AG08395 (cell line): ENCODE measurements at regions not wholly inside any gene's neighbourhood (a gene's known extent, or its start where the extent isn't known, plus 50 kb on each side); places are given as distances from the start of the nearest gene placed in this dataset.

Experiments used
- DNase-seq: peaks from one replicate; pipeline ENCODE4 v3.0.0; 2012; ENCODE audit warnings: mixed read lengths, low spot score

DNA sequence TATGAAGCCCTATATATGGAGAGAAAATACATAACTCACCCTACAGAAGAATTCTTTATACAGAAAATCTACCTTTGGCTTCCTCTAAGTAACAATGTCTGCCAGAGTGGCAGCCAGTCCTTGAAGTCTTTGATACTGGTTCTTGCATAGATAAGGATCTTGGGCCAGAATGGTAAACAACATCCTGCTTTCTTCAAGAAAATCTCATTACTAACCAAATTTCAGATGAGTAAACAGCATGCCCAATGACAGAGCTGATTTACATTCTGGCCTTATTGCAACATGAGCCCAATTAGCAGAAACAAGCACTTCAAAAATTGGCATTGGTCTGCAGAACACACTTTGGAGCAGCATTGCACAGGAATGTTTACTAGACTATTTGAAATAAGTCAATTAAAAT, 336.5 kb upstream of the ST6GAL2 start:
- no peak for DNase-seq

DNA sequence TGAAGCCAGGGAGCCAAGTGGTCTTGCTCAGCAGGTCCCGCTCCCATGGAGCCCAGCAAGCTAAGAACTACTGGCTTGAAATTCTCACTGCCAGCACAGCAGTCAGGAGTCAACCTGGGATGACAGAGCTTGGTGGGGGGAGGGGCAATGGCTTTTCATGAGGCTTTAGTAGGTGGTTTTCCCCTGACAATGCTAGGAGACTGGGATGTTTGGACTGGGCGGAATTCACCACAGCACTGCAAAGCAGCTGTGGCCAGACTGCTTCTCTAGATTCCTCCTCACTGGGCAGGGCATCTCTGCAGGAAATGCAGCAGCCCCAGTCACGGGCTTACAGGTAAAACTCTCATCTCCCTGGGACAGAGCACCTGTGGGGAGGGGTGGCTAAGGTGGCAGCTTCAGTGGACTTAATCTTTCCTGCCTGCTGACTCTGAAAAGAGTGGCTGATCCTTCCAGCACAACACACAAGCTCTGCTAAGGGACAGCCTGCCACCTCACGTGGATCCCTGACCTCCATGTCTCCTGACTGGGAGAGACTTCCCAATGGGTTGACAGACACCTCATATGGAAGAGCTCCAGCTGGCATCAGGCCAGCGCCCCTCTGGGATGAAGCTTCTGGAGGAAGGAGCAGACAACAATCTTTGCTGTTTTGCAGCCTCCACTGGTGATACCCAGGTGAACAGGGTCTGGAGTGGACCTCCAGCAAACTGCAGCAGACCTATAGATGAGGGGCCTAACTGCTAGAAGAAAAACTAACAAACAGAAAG, 349.7 kb upstream of the ST6GAL2 start:
- DNase-seq: no peak

DNA sequence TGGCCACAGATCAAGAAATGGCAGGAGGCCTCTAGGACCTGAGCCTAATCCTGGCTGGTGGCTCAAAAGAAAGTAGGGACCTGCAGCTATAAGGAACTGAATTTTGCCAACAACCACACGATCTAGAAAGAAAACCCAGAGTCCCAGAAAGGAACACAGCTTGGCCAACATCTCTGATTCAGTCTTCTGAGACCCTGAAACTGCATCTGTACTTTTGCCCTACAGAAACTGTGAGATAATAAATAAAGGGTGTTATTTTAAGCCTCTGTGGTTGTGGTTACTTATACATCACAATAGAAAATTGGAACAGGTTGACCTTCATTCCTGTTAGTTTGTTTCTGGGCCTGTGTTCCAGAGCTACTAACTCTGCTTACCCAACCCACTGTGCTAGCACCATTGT, 356.8 kb upstream of the ST6GAL2 start:
- no peak for DNase-seq

DNA sequence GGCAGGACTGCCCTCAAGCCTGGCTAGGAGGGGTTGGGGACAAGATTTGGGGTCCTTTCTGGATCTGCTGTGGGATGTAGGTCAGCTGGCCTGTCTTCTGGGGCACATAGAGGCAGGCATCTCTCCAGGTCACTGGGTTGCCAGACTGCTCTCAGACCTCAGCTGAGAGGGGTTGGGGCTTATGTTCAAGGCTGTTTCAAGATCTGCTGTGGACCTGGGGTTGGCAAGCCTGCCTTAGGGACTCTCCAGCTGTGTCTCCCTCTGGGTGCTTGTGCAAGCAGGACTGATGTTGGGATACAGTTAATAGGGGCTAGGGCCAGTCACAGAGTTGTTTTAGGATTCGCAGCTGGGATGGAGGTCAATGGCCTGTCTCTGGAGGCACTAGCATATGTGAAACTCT, 363.0 kb upstream of the ST6GAL2 start:
- DNase-seq: no peak

DNA sequence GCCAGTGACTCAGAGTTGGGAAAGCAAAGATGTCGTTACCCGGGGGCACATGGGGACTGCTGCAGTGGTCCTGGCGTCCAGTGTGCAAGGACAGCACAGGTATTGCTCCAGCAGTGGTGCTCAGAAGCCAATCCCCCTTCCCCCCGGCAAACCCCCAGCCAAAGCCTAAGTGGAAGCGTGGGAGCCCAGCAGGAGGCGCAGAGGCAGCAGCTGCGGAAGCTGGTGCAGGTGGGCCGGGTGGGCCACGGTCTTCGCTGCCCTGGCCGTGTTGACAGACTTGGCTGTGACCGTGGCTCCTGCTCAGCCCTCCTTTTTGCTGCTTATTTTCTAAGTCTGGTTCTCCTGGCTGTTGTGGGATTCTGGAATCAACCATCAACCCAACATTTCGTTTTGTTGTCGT, 369.8 kb upstream of the ST6GAL2 start:
- DNase-seq: no peak

DNA sequence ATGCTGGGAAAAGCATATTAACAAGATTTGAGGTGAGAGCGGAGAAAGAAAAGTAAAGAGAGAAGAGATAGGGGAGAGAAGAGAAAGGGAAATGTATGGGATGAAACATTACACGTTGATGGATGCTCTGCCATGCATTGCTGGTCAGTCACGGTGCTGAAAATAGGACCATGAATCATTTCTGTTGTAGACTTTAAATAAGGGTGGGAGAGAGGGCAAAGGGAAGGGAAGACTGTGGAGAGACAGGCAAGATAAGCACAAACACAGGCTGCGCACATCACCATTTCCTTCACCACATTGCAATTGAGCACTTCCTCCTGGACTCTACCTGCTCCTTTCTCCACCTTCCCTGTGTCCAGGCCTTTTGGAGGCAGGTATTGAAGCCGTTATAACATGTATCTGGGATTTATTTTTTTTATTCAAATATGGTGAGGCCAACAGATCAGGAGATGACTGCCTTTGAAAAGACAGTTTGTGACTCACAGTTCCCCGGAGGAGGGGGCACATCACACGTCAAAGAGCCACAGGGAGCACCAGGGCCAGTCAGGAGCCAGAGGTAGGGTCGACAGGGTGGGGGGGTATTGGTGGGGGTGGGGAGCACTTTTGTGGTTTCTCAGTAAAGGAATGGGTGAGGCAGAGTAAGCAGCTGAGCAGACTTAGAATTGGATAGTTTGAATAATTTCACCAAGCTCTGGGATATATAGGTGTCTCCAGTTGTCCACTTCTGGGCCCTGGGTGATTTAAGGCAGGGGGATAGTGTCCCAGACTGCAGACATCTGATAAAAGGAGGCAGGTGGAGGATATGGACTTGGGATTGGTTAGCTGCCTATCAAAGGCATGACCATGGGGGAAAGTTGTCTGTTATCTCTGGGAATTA, 372.8 kb upstream of the ST6GAL2 start:
- DNase-seq: no peak

DNA sequence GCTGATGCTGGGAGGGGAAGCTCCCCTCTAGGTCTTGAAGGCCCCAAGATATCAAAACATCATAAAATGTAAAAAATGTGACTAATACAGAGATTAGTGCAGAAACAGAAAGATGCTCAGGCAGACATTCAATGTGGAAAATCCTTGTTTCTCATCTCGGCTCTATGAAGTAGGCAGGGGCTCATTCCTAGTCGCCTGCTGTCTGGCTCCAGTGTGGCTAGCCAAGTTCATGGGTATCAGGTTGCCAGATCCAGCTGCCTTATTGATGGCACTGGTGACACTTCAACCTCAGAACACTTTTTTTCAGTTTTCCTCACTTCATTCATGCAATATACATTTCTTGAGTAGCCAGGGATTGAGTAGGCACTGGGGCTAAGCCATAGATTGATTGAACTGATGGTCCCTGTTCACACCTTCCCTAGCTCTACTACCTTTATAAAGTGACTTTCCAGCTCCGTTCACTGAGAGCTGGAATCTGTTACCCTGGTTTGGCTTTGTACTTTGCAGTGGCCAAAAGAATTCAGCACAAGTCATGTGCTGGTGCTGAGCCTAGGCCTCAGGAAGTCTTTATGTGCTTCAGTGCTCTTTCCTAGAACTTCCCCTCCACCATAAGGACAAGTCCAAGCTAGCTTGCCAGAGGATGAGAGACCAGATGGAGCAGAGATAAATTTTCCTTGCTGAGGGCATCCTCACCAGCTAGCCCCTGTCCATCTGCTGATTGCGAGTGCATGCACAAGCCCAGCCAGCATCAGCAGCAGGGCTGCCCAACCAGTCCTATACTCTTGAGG, 373.6 kb upstream of the ST6GAL2 start:
- no peak for DNase-seq

DNA sequence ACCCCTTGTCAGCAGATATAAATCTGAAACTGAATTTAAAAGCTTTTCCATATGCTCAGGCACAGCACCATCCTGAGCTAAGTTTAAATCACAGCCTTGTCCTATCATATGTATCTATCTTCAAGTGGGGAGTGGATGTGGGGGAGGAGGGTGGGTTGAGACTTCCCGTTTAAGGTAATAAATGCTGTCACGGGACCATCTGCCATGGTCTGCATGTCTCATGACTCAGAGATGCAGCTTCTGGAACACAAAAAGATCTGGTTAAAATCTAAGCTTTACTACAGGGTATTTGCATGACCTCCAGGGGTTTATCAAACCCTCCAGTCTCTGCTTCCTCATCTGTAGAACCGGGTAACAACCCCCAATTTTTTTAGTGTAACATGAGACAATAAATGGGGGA, 377.7 kb upstream of the ST6GAL2 start:
- no peak for DNase-seq

DNA sequence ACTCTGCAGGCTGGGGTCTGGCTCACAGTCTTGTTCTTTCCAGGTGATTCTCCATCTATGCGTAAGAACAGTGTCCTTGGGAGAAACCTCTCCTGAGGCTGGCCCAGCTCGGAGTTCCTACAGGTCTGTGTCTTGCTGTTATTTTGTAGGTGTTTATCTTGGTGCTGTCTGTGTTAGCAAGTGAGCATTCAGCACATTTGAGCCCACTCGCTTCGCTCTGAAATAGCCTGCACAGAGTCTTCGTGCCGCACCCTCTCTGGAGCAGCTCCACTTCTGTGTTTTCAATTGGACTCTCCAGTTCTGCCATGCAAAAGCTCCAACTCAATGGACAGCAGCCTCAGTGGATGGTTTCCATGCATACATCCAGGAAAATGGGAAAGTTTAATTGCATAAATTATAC, 378.2 kb upstream of the ST6GAL2 start:
- no peak for DNase-seq

DNA sequence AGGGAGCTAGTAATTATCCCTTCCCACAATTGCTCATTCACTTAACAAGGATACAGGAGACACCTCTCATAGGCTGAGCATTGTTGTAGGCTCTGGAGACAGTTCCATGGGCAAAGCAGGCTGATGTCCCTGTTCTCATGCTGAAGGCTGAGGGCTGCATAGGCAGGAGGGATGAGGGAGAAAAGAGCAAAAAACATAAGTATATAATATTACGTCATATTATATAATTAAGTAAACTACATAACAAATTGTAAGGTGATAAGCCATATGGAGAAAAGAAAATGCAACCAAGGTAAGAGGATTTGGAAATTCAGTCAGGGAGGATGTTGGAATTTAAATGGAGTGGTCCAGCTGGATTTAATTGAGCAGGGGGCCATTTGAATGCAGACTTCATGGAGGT, 380.6 kb upstream of the ST6GAL2 start:
- no peak for DNase-seq

DNA sequence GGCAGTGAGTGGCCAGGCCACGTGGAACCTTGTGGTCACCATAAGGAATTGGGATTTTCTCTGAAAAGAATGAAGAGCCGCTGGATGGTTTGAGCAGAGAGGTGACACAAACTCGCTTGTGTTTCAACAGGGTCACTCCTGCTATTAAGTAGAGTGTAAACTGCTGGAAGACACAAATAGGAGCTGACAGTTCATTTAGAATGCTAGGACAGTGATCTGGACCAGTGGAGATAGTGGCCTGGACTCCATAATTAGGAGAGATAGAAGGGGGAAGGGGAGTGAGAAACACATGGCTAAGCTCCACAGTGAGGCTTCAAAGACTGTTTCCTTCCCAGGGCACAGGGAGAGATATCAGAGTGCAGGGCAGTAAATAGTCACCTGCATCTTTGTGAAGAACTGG, 381.1 kb upstream of the ST6GAL2 start:
- no peak for DNase-seq

DNA sequence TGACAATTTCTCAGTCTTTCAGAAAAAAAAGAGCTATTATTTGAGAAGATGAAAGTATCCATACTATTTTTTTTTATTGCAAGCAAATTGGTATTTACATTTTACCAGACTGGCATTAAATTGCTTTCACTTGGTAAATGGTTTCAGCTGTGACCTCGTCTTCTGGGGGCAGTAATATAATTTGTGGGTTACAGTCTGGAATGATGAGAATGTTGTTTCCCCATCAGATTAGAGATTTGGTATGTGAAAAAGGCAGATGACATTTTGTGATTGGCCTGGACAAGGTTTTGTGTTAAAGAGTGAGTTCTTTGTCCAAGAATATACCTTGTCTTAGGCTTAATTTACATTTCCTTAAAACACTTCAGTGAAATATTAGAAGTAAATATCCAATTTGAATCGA, 390.1 kb upstream of the ST6GAL2 start:
- no peak for DNase-seq

DNA sequence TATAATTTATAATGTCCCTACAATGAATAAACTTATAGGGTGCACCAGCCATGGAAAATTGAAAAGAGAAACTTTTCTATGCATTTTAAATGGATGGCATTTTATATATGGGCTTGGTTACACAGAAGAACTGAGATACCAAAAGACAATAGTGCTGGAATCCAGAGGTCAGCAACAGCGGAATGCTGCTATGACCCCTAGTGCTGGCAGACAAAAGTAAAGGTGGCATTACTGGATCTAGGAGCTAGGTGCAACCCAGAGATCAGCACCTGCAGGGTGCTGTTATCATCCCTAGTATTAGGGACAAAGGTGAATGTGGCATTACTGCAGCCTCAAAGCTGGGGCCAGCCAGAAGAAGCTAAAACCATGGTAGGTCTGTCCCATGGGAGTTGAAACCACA, 392.7 kb upstream of the ST6GAL2 start:
- DNase-seq: no peak

DNA sequence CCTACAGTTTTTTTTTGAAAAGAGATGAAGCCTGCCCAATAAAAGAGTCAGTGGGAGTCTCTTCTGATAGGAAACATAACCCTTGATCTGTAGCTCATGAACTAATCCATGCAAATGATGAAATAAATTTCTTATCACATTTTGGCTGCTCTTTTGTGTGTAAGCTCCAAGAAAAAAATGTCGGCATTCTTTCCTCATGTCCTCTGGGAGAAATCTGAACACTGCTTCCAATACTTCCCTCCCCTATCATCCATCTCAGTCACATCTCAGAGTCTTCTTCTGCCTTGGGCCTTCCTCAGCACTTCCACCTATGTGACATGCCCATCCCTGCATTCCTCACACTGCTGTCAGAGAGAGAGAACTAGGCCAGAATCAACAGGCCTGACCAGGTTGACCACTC, 395.7 kb upstream of the ST6GAL2 start:
- no peak for DNase-seq

DNA sequence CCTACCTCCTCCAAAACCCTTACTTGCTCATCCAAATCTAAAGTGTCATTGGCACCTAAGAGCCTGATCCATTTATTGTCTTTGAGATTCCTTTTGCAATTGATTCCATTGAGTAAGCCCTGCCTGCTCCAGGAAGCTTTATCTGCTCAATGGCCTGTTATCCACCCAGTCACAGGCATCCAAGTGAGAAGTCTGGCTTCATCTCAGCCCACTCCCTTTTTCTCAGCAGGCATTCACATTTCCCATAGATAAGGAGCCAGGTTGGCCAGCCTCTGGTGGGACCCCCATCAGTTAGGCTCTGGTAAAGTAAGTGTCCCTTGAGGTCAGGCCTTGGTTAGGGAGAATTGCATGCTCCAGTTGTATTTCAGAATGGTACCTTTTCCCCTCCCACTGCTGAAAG, 396.2 kb upstream of the ST6GAL2 start:
- DNase-seq: no peak

DNA sequence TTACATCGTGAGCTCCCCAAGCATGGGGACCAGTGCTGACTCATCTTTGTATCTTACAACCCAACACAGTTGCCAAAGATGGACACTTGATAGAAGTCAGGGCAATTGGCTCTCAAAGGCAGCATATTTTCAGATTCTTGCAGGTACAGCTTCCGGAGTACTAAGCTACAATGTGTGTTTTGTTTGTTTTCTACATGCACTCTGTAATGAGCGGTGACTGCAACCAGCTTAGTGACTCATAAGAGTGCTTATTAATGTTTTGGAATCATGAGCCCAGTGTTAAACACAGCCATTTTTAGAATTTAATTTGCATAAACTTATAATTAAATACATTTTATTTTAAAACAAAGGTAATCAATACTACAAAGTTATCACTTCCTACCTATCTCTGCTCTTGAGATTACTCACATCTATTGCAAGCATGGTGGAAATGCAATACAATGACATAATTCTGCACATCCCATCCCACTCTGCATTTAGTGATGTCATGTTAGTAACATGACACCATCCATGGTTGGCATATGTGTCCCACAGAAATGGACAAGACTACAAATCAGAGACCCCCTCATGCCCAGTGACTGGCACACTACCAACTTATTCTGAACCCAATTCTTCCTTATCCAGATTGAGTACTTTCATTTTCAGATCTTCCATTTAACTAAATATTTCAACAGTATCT, 399.8 kb upstream of the ST6GAL2 start:
- no peak for DNase-seq

DNA sequence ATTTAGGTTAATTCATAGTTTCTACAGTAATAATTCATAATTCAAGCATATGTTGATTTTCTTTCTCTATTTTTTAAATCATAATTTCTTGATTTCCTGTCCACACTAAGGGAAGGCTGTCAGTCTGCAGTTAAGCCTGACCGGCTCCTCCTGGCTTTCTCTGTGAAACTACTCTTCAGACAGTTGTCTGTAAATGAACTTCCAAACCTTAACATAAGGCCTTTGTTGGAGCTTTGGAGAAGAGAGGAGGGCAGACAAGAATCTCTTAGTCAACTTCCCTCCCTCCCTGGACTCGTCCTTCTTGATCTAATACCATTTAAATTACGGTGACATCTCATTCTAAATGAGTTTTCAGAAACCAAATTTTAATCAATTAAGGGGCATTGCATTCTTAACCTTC, 404.1 kb upstream of the ST6GAL2 start:
- DNase-seq: no peak

DNA sequence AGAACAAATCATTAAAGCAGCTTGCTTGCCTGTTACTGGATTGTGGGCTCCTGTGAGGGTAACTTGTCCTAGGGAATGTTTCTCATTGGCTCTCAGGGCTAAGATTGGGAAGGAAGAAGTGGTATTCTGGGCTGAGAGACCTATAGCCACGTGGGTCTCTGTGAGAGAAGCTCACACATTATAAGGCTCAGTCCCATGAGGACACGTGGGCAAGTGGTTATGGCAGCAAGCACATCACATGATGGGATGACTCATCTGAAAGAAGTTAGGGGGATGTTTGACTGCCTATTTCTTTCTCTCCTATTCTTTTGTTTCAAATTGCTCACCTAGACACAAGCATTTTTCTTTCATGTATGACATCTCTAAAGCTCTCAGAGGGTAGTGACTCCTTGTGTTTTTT, 418.0 kb upstream of the ST6GAL2 start:
- no peak for DNase-seq

DNA sequence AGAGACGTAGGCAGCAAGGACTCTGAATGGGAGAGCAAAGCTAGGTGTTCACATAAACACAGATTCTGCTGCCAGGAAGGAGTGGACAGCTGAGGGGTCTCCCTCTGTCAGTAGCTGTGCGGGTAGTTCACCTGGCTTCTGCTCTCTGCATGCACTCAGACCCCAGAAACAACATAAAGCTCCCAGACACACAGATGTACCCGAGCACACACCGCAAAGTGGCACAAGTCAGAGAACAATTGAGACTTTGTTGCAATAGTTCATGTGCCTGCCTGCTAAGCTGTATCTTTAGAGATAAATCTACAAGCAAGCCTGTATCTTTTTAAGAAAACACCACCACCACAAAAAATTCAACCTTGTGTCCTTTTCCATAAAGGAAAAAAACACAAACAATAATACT, 420.0 kb upstream of the ST6GAL2 start:
- DNase-seq: no peak

DNA sequence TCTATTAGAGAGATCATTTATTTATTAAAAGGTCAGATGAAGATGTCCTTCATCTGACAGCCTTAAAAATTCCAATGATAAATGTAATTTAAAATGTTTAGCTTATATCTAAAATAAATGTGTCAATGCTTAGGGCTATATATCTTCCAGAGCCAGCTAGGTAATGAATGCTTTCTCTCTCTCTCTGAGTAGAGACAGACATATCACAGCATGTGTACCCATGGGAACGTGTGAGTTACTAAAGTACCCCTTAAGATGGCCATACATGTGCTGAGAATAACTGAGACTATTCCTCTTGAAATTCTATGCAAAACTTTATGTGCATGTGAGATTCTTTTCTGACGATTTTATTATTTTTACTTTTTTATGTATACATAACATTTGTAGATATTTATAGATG, 420.9 kb upstream of the ST6GAL2 start:
- DNase-seq: no peak

DNA sequence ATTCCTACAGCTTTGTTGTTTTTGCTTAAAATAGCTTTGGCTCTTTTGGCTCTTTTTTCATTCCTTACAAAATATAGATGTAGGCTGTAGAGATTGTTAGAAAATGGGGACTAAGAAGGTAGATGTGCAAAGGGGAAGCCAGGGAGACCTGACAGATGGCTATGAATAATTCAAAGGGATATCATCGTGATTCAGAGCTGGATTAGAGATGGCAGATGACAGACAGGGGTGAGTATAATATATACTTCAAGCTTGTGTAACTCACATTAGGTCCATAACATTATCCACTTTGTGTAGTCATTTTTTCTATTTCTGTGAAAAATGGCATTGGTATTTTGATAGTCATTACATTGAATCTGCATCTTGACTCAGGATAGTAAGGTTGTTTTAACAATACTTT, 422.9 kb upstream of the ST6GAL2 start:
- no peak for DNase-seq

DNA sequence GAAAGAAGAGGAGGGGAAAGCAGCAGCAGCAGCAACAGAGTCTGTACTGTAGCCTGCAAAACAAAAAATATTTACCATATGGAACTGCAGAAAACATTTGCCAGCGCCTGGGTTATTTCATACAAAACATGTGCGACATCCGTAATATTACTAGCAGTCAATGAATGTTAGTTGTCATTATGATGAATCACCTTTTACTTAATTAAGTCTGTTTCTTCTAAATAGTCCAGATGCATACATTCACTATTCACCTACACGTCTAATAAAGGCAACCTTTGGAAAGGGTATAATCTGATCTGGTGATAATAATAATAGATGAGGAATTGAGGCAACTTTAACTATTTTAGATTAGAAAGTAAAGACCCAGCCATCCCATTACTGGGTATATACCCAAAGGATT, 426.3 kb upstream of the ST6GAL2 start:
- no peak for DNase-seq
